ENCODE measurements at regions not wholly inside any gene's neighbourhood (a gene's known extent, or its start where the extent isn't known, plus 50 kb on each side); places are given as distances from the start of the nearest gene placed in this dataset.

GRCh38 chr4:60116592-60116991 is 1083.5 kb upstream of the ADGRL3 start:
- no peak for TF ChIP-seq CTCF (conservative IDR thresholded peaks at IDR 0.05; ENCODE audit: low read depth, low read length)
- H3K4me3 ChIP-seq (ENCODE audit: low read length): no peak overlapping the region
- DNase-seq (ENCODE audit: low read depth): no peak

- TF ChIP-seq CTCF (conservative IDR thresholded peaks at IDR 0.05; ENCODE audit: low read depth, low read length): no peak
- H3K4me3 ChIP-seq (ENCODE audit: low read length): no peak overlapping the region
Observed at GRCh38 chr4:60117726-60118323, 1082.3 kb upstream of the ADGRL3 start.

GRCh38 chr4:60122820-60123219 is 1077.3 kb upstream of the ADGRL3 start:
- DNase-seq (ENCODE audit: low read depth): no peak
- no peak for TF ChIP-seq CTCF (conservative IDR thresholded peaks at IDR 0.05; ENCODE audit: low read depth, low read length)
- H3K4me3 ChIP-seq (ENCODE audit: low read length): no peak overlapping the region

More at GRCh38 chr4:60117726-60118323, 1082.3 kb upstream of the ADGRL3 start:
- no peak for DNase-seq (ENCODE audit: low read depth)

GRCh38 chr4:60128888-60129287 is 1071.2 kb upstream of the ADGRL3 start:
- no peak for DNase-seq (ENCODE audit: low read depth)
- no peak for TF ChIP-seq CTCF (conservative IDR thresholded peaks at IDR 0.05; ENCODE audit: low read depth, low read length)
- no peak overlapping the region for H3K4me3 ChIP-seq (ENCODE audit: low read length)

- no peak overlapping the region for H3K4me3 ChIP-seq (ENCODE audit: low read length)
- peak; percentile 55 for DNase-seq (ENCODE audit: low read depth)
- TF ChIP-seq CTCF (conservative IDR thresholded peaks at IDR 0.05; ENCODE audit: low read depth, low read length): no peak
Observed at GRCh38 chr4:60129740-60130139, 1070.4 kb upstream of the ADGRL3 start.

- no peak for TF ChIP-seq CTCF (conservative IDR thresholded peaks at IDR 0.05; ENCODE audit: low read depth, low read length)
- no peak overlapping the region for H3K4me3 ChIP-seq (ENCODE audit: low read length)
- DNase-seq (ENCODE audit: low read depth): peak; percentile 58
Observed at GRCh38 chr4:60133375-60133774, 1066.8 kb upstream of the ADGRL3 start.

GRCh38 chr4:60134099-60134498 is 1066.0 kb upstream of the ADGRL3 start:
- no peak for TF ChIP-seq CTCF (conservative IDR thresholded peaks at IDR 0.05; ENCODE audit: low read depth, low read length)
- no peak for DNase-seq (ENCODE audit: low read depth)
- no peak overlapping the region for H3K4me3 ChIP-seq (ENCODE audit: low read length)

Measured in retinal pigment epithelial cell (primary cell).